Suppressor macrophage treated with lipopolysaccharide for 1 hour (primary cell): ENCODE measurements at regions not wholly inside any gene's neighbourhood (a gene's known extent, or its start where the extent isn't known, plus 50 kb on each side); places are given as distances from the start of the nearest gene placed in this dataset.

ENCODE experiments used
- DNase-seq, 3 donors: peaks; one replicate each; pipeline ENCODE4 v3.0.0-alpha.2; 2020 to 2022

GRCh38 chr19:32268381-32268780, 77.0 kb upstream of the ZNF507 start:
- DNase-seq: no peak

- peak in 2 of 3 donors; percentile 8 to 15 for DNase-seq
These were observed 75.6 kb upstream of the ZNF507 start for GRCh38 chr19:32269831-32270230.

- DNase-seq: no peak
These were observed 71.9 kb upstream of the ZNF507 start for GRCh38 chr19:32273483-32273882.

- no peak for DNase-seq
These were observed 58.3 kb upstream of the ZNF507 start for GRCh38 chr19:32287086-32287485.

- DNase-seq: peak; percentile 27 to 37 (median 34)
These were observed 57.6 kb upstream of the ZNF507 start for GRCh38 chr19:32287811-32288227.

GRCh38 chr19:32289566-32290210, 55.7 kb upstream of the ZNF507 start:
- peak; percentile 37 to 63 (median 40) for DNase-seq

- no peak for DNase-seq
These were observed 53.5 kb upstream of the ZNF507 start for GRCh38 chr19:32291876-32292275.

- DNase-seq: no peak
These were observed 50.5 kb upstream of the ZNF507 start for GRCh38 chr19:32294871-32295438.
